MG63 (cell line): ENCODE measurements at regions not wholly inside any gene's neighbourhood (a gene's known extent, or its start where the extent isn't known, plus 50 kb on each side); places are given as distances from the start of the nearest gene placed in this dataset.

Source experiments
- DNase-seq: peaks from one replicate; pipeline ENCODE4 v3.0.0-alpha.2; 2020
- H3K27me3 ChIP-seq: fragments of 250-450 bp; sonication (Bioruptor Pico); 2 replicates; pipeline ENCODE4 v1.5.1; 2020; ENCODE audit warnings: mild to moderate bottlenecking, moderate library complexity
- H3K36me3 ChIP-seq: fragments of 250-450 bp; sonication (Bioruptor Pico); 2 replicates; pipeline ENCODE4 v1.5.1; 2020; ENCODE audit warnings: mild to moderate bottlenecking, moderate library complexity
- H3K4me3 ChIP-seq: fragments of 250-450 bp; sonication (Bioruptor Pico); 2 replicates; pipeline ENCODE4 v1.5.1; 2020; ENCODE audit warnings: mild to moderate bottlenecking, moderate library complexity
- H3K9me3 ChIP-seq: fragments of 250-450 bp; sonication (Bioruptor Pico); 2 replicates; pipeline ENCODE4 v1.5.1; 2020; ENCODE audit warnings: mild to moderate bottlenecking, moderate library complexity

DNA sequence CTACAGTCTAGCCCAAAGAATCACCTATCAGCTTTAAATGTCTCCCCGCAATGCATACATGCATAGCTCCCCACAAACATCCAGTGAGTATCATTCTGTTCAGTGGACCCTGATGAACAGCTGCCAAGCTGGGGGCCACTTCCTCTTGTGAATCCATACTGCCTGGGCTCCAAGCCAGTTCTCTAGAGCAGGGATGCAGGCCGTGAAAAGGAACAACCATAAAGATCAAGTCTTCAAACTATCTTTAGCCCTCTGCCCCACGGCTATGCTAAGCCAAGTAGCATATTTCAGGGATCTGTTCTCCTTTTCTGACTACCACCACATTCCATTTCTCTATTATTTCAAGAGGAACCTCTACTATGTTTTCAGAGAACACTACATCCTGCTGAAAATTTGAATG, 191.7 kb upstream of the BTBD3 start:
- no peaks in the 10 kb centered on the region for H3K27me3 ChIP-seq
- H3K4me3 ChIP-seq = no peak overlapping the region
- peaks cover 2% of the 10 kb centered on the region; the same call in 1 of the 2 replicates for H3K9me3 ChIP-seq
- H3K36me3 ChIP-seq = no peaks in the 10 kb centered on the region
- DNase-seq = no peak

- H3K9me3 ChIP-seq = peaks cover 2% of the 10 kb centered on the region; the same call in 1 of the 2 replicates
- DNase-seq = no peak
- no peak overlapping the region for H3K4me3 ChIP-seq
- no peaks in the 10 kb centered on the region for H3K27me3 ChIP-seq
- H3K36me3 ChIP-seq = no peaks in the 10 kb centered on the region
These were observed 190.0 kb upstream of the BTBD3 start for GRCh38 chr20:11727708-11728107.

DNA sequence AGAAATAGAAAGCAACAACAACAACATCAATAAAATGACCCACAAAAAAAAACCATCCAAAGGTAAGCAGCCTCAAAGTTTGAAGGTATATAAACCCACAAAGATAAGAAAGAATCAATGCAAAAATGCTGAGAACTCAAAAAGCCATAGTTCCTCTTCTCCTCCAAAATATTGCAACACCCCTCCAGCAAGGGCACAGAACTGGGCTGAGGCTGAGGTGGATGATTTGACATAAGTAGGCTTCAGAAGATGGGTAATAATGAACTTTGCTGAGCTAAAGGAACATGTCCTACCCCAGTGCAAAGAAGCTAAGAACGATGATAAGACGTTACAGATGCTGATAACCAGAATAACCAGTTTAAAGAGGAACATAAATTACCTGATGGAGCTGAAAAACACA, 188.8 kb upstream of the BTBD3 start:
- no peak overlapping the region for H3K4me3 ChIP-seq
- peaks cover 2% of the 10 kb centered on the region; the same call in 1 of the 2 replicates for H3K9me3 ChIP-seq
- H3K27me3 ChIP-seq = no peaks in the 10 kb centered on the region
- no peak for DNase-seq
- no peaks in the 10 kb centered on the region for H3K36me3 ChIP-seq

- no peaks in the 10 kb centered on the region for H3K27me3 ChIP-seq
- H3K9me3 ChIP-seq = peaks cover 2% of the 10 kb centered on the region; the same call in 1 of the 2 replicates
- no peak overlapping the region for H3K4me3 ChIP-seq
- no peak for DNase-seq
- H3K36me3 ChIP-seq = no peaks in the 10 kb centered on the region
These were observed 187.9 kb upstream of the BTBD3 start for GRCh38 chr20:11729806-11730205.

DNA sequence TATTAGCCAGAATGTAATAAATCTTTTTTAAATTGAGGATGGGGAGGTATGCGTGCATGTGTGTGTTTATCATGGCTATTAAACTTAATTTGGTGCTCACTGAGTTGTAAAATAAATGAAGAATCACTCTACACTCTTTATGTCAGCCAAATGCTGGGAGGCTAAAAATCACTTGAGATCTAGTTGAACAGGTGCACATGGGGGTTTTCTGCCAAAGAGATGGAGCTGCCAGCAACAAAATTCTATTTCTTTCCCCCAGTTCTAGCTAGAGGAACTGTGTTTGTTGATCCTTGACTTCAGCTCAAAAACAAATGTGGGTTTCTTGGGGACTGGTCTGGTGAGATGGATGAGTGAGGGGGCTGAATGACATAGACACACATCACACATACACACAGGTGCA, 183.3 kb upstream of the BTBD3 start:
- no peak for DNase-seq
- H3K27me3 ChIP-seq = no peaks in the 10 kb centered on the region
- no peak overlapping the region for H3K4me3 ChIP-seq
- peaks cover 2% of the 10 kb centered on the region; the same call in 1 of the 2 replicates for H3K9me3 ChIP-seq
- no peaks in the 10 kb centered on the region for H3K36me3 ChIP-seq

DNA sequence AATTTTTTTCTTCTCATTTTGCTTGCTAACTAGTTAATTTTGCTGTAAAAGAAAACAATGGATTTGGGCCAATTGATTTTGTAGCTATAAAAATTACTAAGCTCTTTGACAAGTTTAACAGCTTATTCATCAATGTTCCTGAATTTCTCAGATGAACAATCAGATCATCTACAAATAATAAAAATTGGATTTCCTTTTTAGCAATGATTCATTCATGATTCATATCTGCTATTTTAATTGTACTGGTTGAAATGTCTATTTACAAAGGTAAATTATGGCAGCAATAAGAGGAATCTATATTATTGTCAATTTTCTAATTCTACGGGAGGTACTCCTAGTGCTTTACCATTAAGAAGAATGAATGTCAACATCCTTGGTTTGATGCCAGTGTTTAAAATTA, 178.8 kb upstream of the BTBD3 start:
- no peaks in the 10 kb centered on the region for H3K27me3 ChIP-seq
- no peaks in the 10 kb centered on the region for H3K36me3 ChIP-seq
- DNase-seq = no peak
- no peaks in the 10 kb centered on the region for H3K9me3 ChIP-seq
- no peak overlapping the region for H3K4me3 ChIP-seq

DNA sequence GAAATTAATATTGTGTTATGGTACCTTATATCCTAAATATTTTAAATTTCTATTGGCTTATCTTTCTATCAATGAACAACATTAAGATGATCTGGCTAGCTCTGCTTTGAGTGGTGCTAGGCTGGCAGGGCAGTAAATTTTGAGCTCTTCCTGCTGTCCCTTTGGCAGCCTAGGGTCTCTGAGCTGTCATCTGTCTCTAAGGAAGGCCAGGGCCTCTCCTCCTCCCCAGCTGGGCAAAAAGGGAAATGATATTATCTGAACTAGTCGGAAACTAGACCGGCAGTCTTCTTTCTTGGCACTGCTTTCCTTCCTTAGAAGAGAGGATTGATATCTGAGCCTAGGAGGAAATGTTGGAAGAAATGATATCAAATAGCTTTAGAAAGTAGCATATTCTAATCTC, 176.7 kb upstream of the BTBD3 start:
- H3K27me3 ChIP-seq = no peaks in the 10 kb centered on the region
- no peaks in the 10 kb centered on the region for H3K9me3 ChIP-seq
- H3K4me3 ChIP-seq = no peak overlapping the region
- no peak for DNase-seq
- no peaks in the 10 kb centered on the region for H3K36me3 ChIP-seq

DNA sequence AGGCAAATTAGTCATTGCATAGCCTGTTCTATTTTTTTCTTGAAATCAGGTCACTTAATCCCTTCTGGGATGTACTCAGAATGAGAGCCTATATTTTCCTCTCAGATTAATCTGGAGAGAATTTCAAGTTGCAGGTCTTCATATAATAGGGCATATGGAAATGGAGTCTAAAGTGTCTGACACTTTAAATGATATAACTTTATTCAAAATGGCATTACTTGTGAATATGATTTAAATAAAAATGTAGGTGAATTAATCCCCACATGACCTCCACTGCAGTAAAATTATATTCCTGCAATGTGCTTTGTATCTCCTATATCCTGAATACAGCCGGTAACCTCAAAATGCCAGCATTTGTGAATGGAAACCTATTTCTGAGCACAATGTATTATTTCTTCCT, 172.5 kb upstream of the BTBD3 start:
- H3K36me3 ChIP-seq = no peaks in the 10 kb centered on the region
- no peaks in the 10 kb centered on the region for H3K9me3 ChIP-seq
- H3K4me3 ChIP-seq = no peak overlapping the region
- H3K27me3 ChIP-seq = no peaks in the 10 kb centered on the region
- DNase-seq = no peak

- Histone ChIP-seq H3K4me3 (no peak overlapping the region), H3K9me3 (peaks cover 6% of the 10 kb centered on the region), H3K36me3 (no peaks in the 10 kb centered on the region), H3K27me3 (no peaks in the 10 kb centered on the region)
- no peak for DNase-seq
These were observed 169.3 kb upstream of the BTBD3 start for GRCh38 chr20:11748436-11748835.

DNA sequence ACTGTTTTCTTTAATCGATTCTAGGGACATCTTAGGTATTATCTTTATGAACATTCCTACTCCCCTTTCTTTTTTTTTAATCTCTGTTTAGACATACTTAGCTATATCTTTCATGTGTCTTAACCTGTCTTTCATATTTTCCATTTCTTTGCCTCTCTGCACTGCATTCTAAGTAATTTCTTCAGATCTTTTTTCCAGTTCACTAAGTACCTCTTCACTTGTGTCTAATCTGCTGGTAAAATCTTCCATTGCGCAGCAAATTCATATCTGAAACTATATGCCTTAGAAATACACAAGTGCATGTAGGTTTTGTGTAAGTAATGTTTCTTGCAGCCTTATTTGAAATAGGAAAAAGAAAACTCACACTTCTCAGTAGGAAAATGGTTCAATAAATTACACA, 165.4 kb upstream of the BTBD3 start:
- Histone ChIP-seq H3K27me3 (no peaks in the 10 kb centered on the region), H3K9me3 (peaks cover 6% of the 10 kb centered on the region), H3K36me3 (no peaks in the 10 kb centered on the region), H3K4me3 (no peak overlapping the region)
- DNase-seq = no peak

- H3K36me3 ChIP-seq = no peaks in the 10 kb centered on the region
- no peaks in the 10 kb centered on the region for H3K27me3 ChIP-seq
- DNase-seq = no peak
- H3K4me3 ChIP-seq = no peak overlapping the region
- H3K9me3 ChIP-seq = peaks cover 6% of the 10 kb centered on the region
These were observed 164.5 kb upstream of the BTBD3 start for GRCh38 chr20:11753155-11753554.

DNA sequence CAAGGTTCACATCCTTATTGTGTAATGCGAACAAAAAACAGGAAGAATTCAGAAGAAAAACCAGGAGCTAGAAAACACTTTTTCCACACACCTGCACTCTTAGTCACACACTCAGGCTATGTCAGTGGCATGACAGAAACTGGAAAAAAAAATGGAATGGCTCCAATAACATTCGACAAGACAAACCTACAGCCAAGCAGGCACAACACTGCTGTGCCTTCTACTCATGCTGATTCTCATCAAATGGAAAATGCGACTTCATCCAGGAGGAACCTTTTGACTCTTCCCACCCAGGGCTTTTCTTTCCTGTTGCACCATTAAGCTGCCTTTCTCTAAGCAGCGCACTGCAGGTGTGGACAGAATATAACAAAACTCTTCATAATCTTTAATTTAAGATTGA, 163.2 kb upstream of the BTBD3 start:
- no peak for DNase-seq
- H3K27me3 ChIP-seq = no peaks in the 10 kb centered on the region
- H3K4me3 ChIP-seq = no peak overlapping the region
- H3K9me3 ChIP-seq = peaks cover 6% of the 10 kb centered on the region
- H3K36me3 ChIP-seq = no peaks in the 10 kb centered on the region

DNA sequence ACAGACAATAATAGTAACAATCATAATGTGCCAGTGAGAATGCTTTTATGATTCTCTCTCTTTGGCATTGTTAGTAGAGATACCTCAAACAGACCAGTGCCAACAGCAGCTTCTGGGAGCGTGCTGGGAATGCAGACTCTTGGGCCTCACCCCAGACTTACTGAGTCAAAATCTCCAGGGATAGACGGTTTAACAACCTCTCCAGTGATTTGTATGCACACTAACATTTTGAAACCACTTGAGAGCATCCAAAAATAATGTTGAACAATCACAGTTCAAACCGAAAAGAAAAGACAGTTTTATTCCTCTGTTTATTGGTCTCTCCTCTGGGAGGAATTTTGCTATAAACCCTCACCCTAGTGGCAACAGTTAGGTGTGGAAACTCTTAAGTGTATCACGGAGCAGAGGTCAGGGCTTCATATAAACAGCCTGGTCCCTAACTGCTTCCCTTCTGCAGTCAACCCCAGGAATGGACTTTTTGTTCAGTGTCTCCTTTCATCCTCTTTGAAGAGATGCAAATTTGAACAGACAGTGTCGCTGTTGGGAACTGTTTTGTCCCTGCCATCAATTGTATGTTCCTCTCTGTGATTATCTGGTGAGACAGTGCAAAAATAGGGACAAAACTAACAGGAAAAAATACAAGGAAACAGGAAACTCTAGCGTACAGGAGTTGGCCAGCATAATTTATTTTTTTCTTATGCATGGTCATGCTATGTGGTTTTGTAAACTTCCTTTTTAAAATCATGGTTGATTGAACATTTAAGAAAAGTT, 162.4 kb upstream of the BTBD3 start:
- Histone ChIP-seq H3K27me3 (no peaks in the 10 kb centered on the region), H3K4me3 (peak overlapping the region; percentile 12), H3K9me3 (peaks cover 6% of the 10 kb centered on the region), H3K36me3 (no peaks in the 10 kb centered on the region)
- DNase-seq = peak; percentile 88

GRCh38 chr20:11761497-11761896, 156.2 kb upstream of the BTBD3 start:
- H3K36me3 ChIP-seq = no peaks in the 10 kb centered on the region
- H3K9me3 ChIP-seq = peaks cover 4% of the 10 kb centered on the region; the same call in 1 of the 2 replicates
- no peak overlapping the region for H3K4me3 ChIP-seq
- H3K27me3 ChIP-seq = no peaks in the 10 kb centered on the region
- DNase-seq = no peak

DNA sequence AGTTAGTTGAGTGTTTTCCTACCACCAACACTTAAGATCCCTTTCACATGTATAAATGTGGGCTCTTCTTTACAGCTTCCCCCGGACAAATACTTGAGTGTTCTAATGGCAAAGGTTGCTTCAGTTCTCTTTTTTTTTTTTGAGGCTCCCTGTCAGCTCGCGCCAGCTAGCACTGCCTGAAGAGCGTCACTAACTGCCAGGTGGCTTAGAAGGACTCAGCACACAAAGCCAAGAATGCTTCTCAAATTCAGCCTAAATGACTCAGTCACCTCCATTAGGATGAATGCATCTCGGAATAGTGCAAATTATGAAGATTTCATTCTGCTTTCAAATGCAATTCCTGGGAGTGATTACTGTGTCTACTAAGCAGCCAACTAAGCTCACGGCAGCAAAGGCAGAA, 150.7 kb upstream of the BTBD3 start:
- no peaks in the 10 kb centered on the region for H3K9me3 ChIP-seq
- DNase-seq = peak; percentile 7
- H3K27me3 ChIP-seq = no peaks in the 10 kb centered on the region
- H3K4me3 ChIP-seq = no peak overlapping the region
- H3K36me3 ChIP-seq = no peaks in the 10 kb centered on the region

- no peak for DNase-seq
- no peak overlapping the region for H3K4me3 ChIP-seq
- H3K9me3 ChIP-seq = no peaks in the 10 kb centered on the region
- no peaks in the 10 kb centered on the region for H3K27me3 ChIP-seq
- H3K36me3 ChIP-seq = no peaks in the 10 kb centered on the region
These were observed 147.9 kb upstream of the BTBD3 start for GRCh38 chr20:11769825-11770224.

DNA sequence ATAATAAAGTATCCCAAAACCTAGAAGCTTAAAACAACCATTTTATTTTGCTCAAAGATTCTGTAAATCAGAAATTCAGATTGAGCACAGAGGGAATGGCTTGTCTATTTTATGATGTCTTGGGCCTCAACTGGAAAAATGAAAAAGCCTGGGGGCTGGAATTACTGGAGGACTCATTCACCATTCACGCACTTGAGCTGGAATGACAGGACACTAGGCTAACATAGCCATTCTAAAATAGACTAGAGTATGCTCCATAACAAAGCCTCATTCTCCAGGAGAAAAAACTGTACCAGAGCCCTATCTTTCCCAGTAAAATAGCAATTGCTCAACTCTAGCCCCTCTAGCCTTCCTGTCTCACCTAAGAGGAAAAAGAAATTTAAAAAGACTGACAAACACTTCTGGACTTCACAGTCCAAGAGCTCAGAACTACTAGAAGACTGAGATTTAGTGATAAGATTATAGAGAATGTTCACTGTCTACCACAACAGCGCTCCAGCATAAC, 145.4 kb upstream of the BTBD3 start:
- H3K9me3 ChIP-seq = 0 out of 2 replicates have a peak, but pooled peaks cover 2% of the 10 kb centered on the region
- H3K27me3 ChIP-seq = no peaks in the 10 kb centered on the region
- H3K36me3 ChIP-seq = no peaks in the 10 kb centered on the region
- no peak for DNase-seq
- no peak overlapping the region for H3K4me3 ChIP-seq

DNA sequence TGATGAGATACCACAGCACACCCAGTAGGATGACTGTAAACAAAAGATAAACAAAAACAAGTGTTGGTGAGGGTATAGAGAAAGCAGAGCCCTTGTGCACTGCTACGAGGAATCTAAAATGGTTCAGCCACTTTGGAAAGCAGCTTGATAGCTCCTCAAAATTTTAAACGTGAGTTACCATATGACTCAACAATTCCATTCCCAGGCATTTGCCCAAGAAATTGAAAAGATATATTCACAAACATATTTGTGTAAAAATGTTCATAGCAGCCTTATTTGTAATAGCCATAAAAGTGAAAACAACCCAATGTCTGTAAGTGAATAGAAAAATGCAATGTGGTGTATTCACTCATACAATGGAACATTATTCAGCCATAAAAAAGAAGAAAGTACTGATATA, 141.0 kb upstream of the BTBD3 start:
- Histone ChIP-seq H3K9me3 (0 out of 2 replicates have a peak, but pooled peaks cover 2% of the 10 kb centered on the region), H3K4me3 (no peak overlapping the region), H3K36me3 (no peaks in the 10 kb centered on the region), H3K27me3 (no peaks in the 10 kb centered on the region)
- no peak for DNase-seq
